ENCODE measurements at regions not wholly inside any gene's neighbourhood (a gene's known extent, or its start where the extent isn't known, plus 50 kb on each side); places are given as distances from the start of the nearest gene placed in this dataset.
"Not testable (repeated sequence)": the region's sequence is repeated elsewhere in the genome, so short reads cannot be mapped to it uniquely, and the experiment has no call there.

GRCh38 chr4:110332483-110332882 lies 134.1 kb upstream of the ELOVL6 start:
- Histone ChIP-seq H3K9ac (ENCODE audit: low read depth, low read length) (no peak overlapping the region), H3K36me3 (ENCODE audit: control insufficient read depth, insufficient read depth, low read length) (no peaks in the 10 kb centered on the region), H3K27me3 (ENCODE audit: control insufficient read depth, insufficient read depth, low read length) (no peaks in the 10 kb centered on the region)

GRCh38 chr4:110326426-110326825 lies 128.0 kb upstream of the ELOVL6 start:
- H3K4me3 ChIP-seq (ENCODE audit: low read depth, low read length); H3K27ac ChIP-seq (ENCODE audit: low read depth, low read length); H3K36me3 ChIP-seq (ENCODE audit: control insufficient read depth, insufficient read depth, low read length): not testable (repeated sequence)

More at GRCh38 chr4:110332483-110332882, 134.1 kb upstream of the ELOVL6 start:
- Histone ChIP-seq H3K27ac (ENCODE audit: low read depth, low read length) (no peak overlapping the region), H3K9me3 (ENCODE audit: control insufficient read depth, insufficient read depth, low read length) (peaks cover 12% of the 10 kb centered on the region; the same call in 1 of the 2 replicates), H3K4me3 (ENCODE audit: low read depth, low read length) (no peak overlapping the region), H3K4me1 (ENCODE audit: control insufficient read depth, insufficient read depth, low read length) (no peaks in the 10 kb centered on the region)

GRCh38 chr4:110310795-110311194 lies 112.4 kb upstream of the ELOVL6 start:
- Histone ChIP-seq H3K27me3 (ENCODE audit: control insufficient read depth, insufficient read depth, low read length) (no peaks in the 10 kb centered on the region), H3K4me1 (ENCODE audit: control insufficient read depth, insufficient read depth, low read length) (no peaks in the 10 kb centered on the region), H3K4me3 (ENCODE audit: low read depth, low read length) (no peak overlapping the region), H3K9ac (ENCODE audit: low read depth, low read length) (no peak overlapping the region), H3K9me3 (ENCODE audit: control insufficient read depth, insufficient read depth, low read length) (no peaks in the 10 kb centered on the region), H3K27ac (ENCODE audit: low read depth, low read length) (no peak overlapping the region), H3K36me3 (ENCODE audit: control insufficient read depth, insufficient read depth, low read length) (no peaks in the 10 kb centered on the region)

More at GRCh38 chr4:110326426-110326825, 128.0 kb upstream of the ELOVL6 start:
- not testable (repeated sequence) for H3K4me1 ChIP-seq (ENCODE audit: control insufficient read depth, insufficient read depth, low read length); H3K27me3 ChIP-seq (ENCODE audit: control insufficient read depth, insufficient read depth, low read length); H3K9ac ChIP-seq (ENCODE audit: low read depth, low read length)
- peaks cover 12% of the 10 kb centered on the region; the same call in 1 of the 2 replicates for H3K9me3 ChIP-seq (ENCODE audit: control insufficient read depth, insufficient read depth, low read length)

- H3K36me3 ChIP-seq (ENCODE audit: control insufficient read depth, insufficient read depth, low read length), result no peaks in the 10 kb centered on the region
- no peaks in the 10 kb centered on the region for H3K9me3 ChIP-seq (ENCODE audit: control insufficient read depth, insufficient read depth, low read length)
- H3K4me3 ChIP-seq (ENCODE audit: low read depth, low read length), result no peak overlapping the region
- H3K27ac ChIP-seq (ENCODE audit: low read depth, low read length), result no peak overlapping the region
- H3K9ac ChIP-seq (ENCODE audit: low read depth, low read length), result no peak overlapping the region
- H3K4me1 ChIP-seq (ENCODE audit: control insufficient read depth, insufficient read depth, low read length), result no peaks in the 10 kb centered on the region
- no peaks in the 10 kb centered on the region for H3K27me3 ChIP-seq (ENCODE audit: control insufficient read depth, insufficient read depth, low read length)
Observed at GRCh38 chr4:110309675-110310074, 111.3 kb upstream of the ELOVL6 start.

GRCh38 chr4:110306303-110306702 lies 107.9 kb upstream of the ELOVL6 start:
- Histone ChIP-seq H3K4me1 (ENCODE audit: control insufficient read depth, insufficient read depth, low read length) (no peaks in the 10 kb centered on the region), H3K9me3 (ENCODE audit: control insufficient read depth, insufficient read depth, low read length) (no peaks in the 10 kb centered on the region), H3K27me3 (ENCODE audit: control insufficient read depth, insufficient read depth, low read length) (no peaks in the 10 kb centered on the region), H3K9ac (ENCODE audit: low read depth, low read length) (no peak overlapping the region), H3K36me3 (ENCODE audit: control insufficient read depth, insufficient read depth, low read length) (no peaks in the 10 kb centered on the region), H3K27ac (ENCODE audit: low read depth, low read length) (no peak overlapping the region), H3K4me3 (ENCODE audit: low read depth, low read length) (no peak overlapping the region)

- Histone ChIP-seq H3K4me3 (ENCODE audit: low read depth, low read length) (no peak overlapping the region), H3K9me3 (ENCODE audit: control insufficient read depth, insufficient read depth, low read length) (no peaks in the 10 kb centered on the region), H3K9ac (ENCODE audit: low read depth, low read length) (no peak overlapping the region), H3K36me3 (ENCODE audit: control insufficient read depth, insufficient read depth, low read length) (no peaks in the 10 kb centered on the region), H3K27ac (ENCODE audit: low read depth, low read length) (no peak overlapping the region), H3K4me1 (ENCODE audit: control insufficient read depth, insufficient read depth, low read length) (no peaks in the 10 kb centered on the region), H3K27me3 (ENCODE audit: control insufficient read depth, insufficient read depth, low read length) (no peaks in the 10 kb centered on the region)
Observed at GRCh38 chr4:110305455-110305854, 107.0 kb upstream of the ELOVL6 start.

GRCh38 chr4:110296892-110297291 lies 98.5 kb upstream of the ELOVL6 start:
- H3K4me1 ChIP-seq (ENCODE audit: control insufficient read depth, insufficient read depth, low read length), result no peaks in the 10 kb centered on the region
- H3K27me3 ChIP-seq (ENCODE audit: control insufficient read depth, insufficient read depth, low read length), result no peaks in the 10 kb centered on the region
- no peak overlapping the region for H3K27ac ChIP-seq (ENCODE audit: low read depth, low read length)
- no peak overlapping the region for H3K9ac ChIP-seq (ENCODE audit: low read depth, low read length)
- H3K9me3 ChIP-seq (ENCODE audit: control insufficient read depth, insufficient read depth, low read length), result no peaks in the 10 kb centered on the region
- no peak overlapping the region for H3K4me3 ChIP-seq (ENCODE audit: low read depth, low read length)
- H3K36me3 ChIP-seq (ENCODE audit: control insufficient read depth, insufficient read depth, low read length), result no peaks in the 10 kb centered on the region

- no peaks in the 10 kb centered on the region for H3K27me3 ChIP-seq (ENCODE audit: control insufficient read depth, insufficient read depth, low read length)
- no peaks in the 10 kb centered on the region for H3K36me3 ChIP-seq (ENCODE audit: control insufficient read depth, insufficient read depth, low read length)
- peaks cover 3% of the 10 kb centered on the region; the same call in 1 of the 2 replicates for H3K4me1 ChIP-seq (ENCODE audit: control insufficient read depth, insufficient read depth, low read length)
- no peak overlapping the region for H3K27ac ChIP-seq (ENCODE audit: low read depth, low read length)
- H3K4me3 ChIP-seq (ENCODE audit: low read depth, low read length), result no peak overlapping the region
- no peak overlapping the region for H3K9ac ChIP-seq (ENCODE audit: low read depth, low read length)
- H3K9me3 ChIP-seq (ENCODE audit: control insufficient read depth, insufficient read depth, low read length), result no peaks in the 10 kb centered on the region
Observed at GRCh38 chr4:110294165-110294564, 95.8 kb upstream of the ELOVL6 start.

- Histone ChIP-seq H3K4me3 (ENCODE audit: low read depth, low read length) (no peak overlapping the region), H3K9ac (ENCODE audit: low read depth, low read length) (no peak overlapping the region)
Observed at GRCh38 chr4:110292994-110293744, 94.8 kb upstream of the ELOVL6 start.

GRCh38 chr4:110290511-110290910 lies 92.1 kb upstream of the ELOVL6 start:
- H3K27ac ChIP-seq (ENCODE audit: low read depth, low read length), result no peak overlapping the region
- no peaks in the 10 kb centered on the region for H3K9me3 ChIP-seq (ENCODE audit: control insufficient read depth, insufficient read depth, low read length)
- no peak overlapping the region for H3K9ac ChIP-seq (ENCODE audit: low read depth, low read length)
- H3K4me3 ChIP-seq (ENCODE audit: low read depth, low read length), result no peak overlapping the region
- H3K36me3 ChIP-seq (ENCODE audit: control insufficient read depth, insufficient read depth, low read length), result no peaks in the 10 kb centered on the region
- H3K27me3 ChIP-seq (ENCODE audit: control insufficient read depth, insufficient read depth, low read length), result no peaks in the 10 kb centered on the region
- H3K4me1 ChIP-seq (ENCODE audit: control insufficient read depth, insufficient read depth, low read length), result peaks cover 3% of the 10 kb centered on the region; the same call in 1 of the 2 replicates

More at GRCh38 chr4:110292994-110293744, 94.8 kb upstream of the ELOVL6 start:
- H3K4me1 ChIP-seq (ENCODE audit: control insufficient read depth, insufficient read depth, low read length), result peaks cover 3% of the 10 kb centered on the region; the same call in 1 of the 2 replicates
- no peaks in the 10 kb centered on the region for H3K9me3 ChIP-seq (ENCODE audit: control insufficient read depth, insufficient read depth, low read length)
- no peak overlapping the region for H3K27ac ChIP-seq (ENCODE audit: low read depth, low read length)
- H3K27me3 ChIP-seq (ENCODE audit: control insufficient read depth, insufficient read depth, low read length), result no peaks in the 10 kb centered on the region
- no peaks in the 10 kb centered on the region for H3K36me3 ChIP-seq (ENCODE audit: control insufficient read depth, insufficient read depth, low read length)

GRCh38 chr4:110289601-110290100 lies 91.2 kb upstream of the ELOVL6 start:
- Histone ChIP-seq H3K9ac (ENCODE audit: low read depth, low read length) (no peak overlapping the region), H3K36me3 (ENCODE audit: control insufficient read depth, insufficient read depth, low read length) (no peaks in the 10 kb centered on the region), H3K4me3 (ENCODE audit: low read depth, low read length) (no peak overlapping the region), H3K27ac (ENCODE audit: low read depth, low read length) (no peak overlapping the region), H3K4me1 (ENCODE audit: control insufficient read depth, insufficient read depth, low read length) (peaks cover 3% of the 10 kb centered on the region; the same call in 1 of the 2 replicates), H3K9me3 (ENCODE audit: control insufficient read depth, insufficient read depth, low read length) (no peaks in the 10 kb centered on the region), H3K27me3 (ENCODE audit: control insufficient read depth, insufficient read depth, low read length) (no peaks in the 10 kb centered on the region)

Measured in HUES48 (cell line).